MM.1S (cell line): ENCODE measurements at regions not wholly inside any gene's neighbourhood (a gene's known extent, or its start where the extent isn't known, plus 50 kb on each side); places are given as distances from the start of the nearest gene placed in this dataset.

Source experiments
- DNase-seq: peaks from one replicate; pipeline ENCODE4 v3.0.0-alpha.2; 2015
- H2AFZ ChIP-seq: fragments of 300-600 bp; sonication (generic); 2 replicates; pipeline ENCODE4 v1.6.0; 2016; ENCODE audit warnings: antibody characterized with exemption, low read length
- H3F3A ChIP-seq: fragments of 300-600 bp; sonication (generic); 2 replicates; pipeline ENCODE4 v1.6.1; 2016; ENCODE audit warnings: mild to moderate bottlenecking, antibody characterized with exemption, low read length, moderate library complexity, mixed read lengths; ENCODE audit not compliant: insufficient read depth
- H3K27ac ChIP-seq: fragments of 300-600 bp; sonication (generic); 2 replicates; pipeline ENCODE4 v1.5.1; 2016; ENCODE audit warnings: mild to moderate bottlenecking, low read length
- H3K27me3 ChIP-seq: fragments of 300-600 bp; sonication (generic); replicated peaks from 2 replicates; pipeline ENCODE4 v1.6.0; 2016; ENCODE audit warnings: low read length; ENCODE audit not compliant: insufficient read depth
- H3K36me3 ChIP-seq: fragments of 300-600 bp; sonication (generic); replicated peaks from 2 replicates; pipeline ENCODE4 v1.6.1; 2016; ENCODE audit warnings: mild to moderate bottlenecking, low read length, mixed read lengths; ENCODE audit not compliant: insufficient read depth
- H3K4me1 ChIP-seq: fragments of 300-600 bp; sonication (generic); 2 replicates; pipeline ENCODE4 v1.6.1; 2016; ENCODE audit warnings: low read length, mixed read lengths
- H3K4me2 ChIP-seq: fragments of 300-600 bp; sonication (generic); 2 replicates; pipeline ENCODE4 v1.6.0; 2016; ENCODE audit warnings: low read depth, low read length
- H3K4me3 ChIP-seq: fragments of 300-600 bp; sonication (generic); 2 replicates; pipeline ENCODE4 v1.5.1; 2016; ENCODE audit warnings: low read length, mixed read lengths
- H3K79me2 ChIP-seq: fragments of 300-600 bp; sonication (generic); 2 replicates; pipeline ENCODE4 v1.6.1; 2016; ENCODE audit warnings: mixed run types, low read length, mixed read lengths
- H3K9ac ChIP-seq: fragments of 300-600 bp; sonication (generic); 2 replicates; pipeline ENCODE4 v1.6.1; 2016; ENCODE audit warnings: low read length, mixed read lengths
- H3K9me2 ChIP-seq: fragments of 300-600 bp; sonication (generic); replicated peaks from 2 replicates; pipeline ENCODE4 v1.6.1; 2016; ENCODE audit warnings: mild to moderate bottlenecking, low read length, mixed read lengths; ENCODE audit not compliant: insufficient read depth
- H3K9me3 ChIP-seq: fragments of 300-600 bp; sonication (generic); replicated peaks from 2 replicates; pipeline ENCODE4 v1.6.1; 2016; ENCODE audit warnings: mild to moderate bottlenecking, low read length, mixed read lengths; ENCODE audit not compliant: insufficient read depth
- H4K20me1 ChIP-seq: fragments of 300-600 bp; sonication (generic); 2 replicates; pipeline ENCODE4 v1.6.1; 2016; ENCODE audit warnings: mild to moderate bottlenecking, low read length, moderate library complexity, mixed read lengths; ENCODE audit not compliant: insufficient read depth
- EZH2 ChIP-seq: fragments of 300-600 bp; sonication (generic); optimal IDR thresholded peaks from 2 replicates; pipeline ENCODE3; 2017; ENCODE audit warnings: low read depth, mild to moderate bottlenecking, antibody characterized with exemption, low read length, mixed read lengths
- EZH2phosphoT487 ChIP-seq: fragments of 300-600 bp; sonication (generic); IDR thresholded peaks from 2 replicates; pipeline ENCODE4 v1.6.1; 2018; ENCODE audit warnings: antibody characterized with exemption, low read length
- TF ChIP-seq, protein P1 (sequence below): fragments of 300-600 bp; sonication (generic); IDR thresholded peaks from 2 replicates; pipeline ENCODE4 v1.5.1; 2016; ENCODE audit warnings: antibody characterized with exemption, low read length, mixed read lengths

- Histone ChIP-seq H3K79me2 (no peaks in the 10 kb centered on the region), H3K9me2 (no peaks in the 10 kb centered on the region), H3K9me3 (no peaks in the 10 kb centered on the region), H3F3A (no peaks in the 10 kb centered on the region), H3K9ac (no peak overlapping the region), H2AFZ (no peak overlapping the region), H3K27ac (no peak overlapping the region), H3K4me3 (no peak overlapping the region), H4K20me1 (no peaks in the 10 kb centered on the region), H3K36me3 (no peaks in the 10 kb centered on the region), H3K4me2 (no peak overlapping the region), H3K27me3 (no peaks in the 10 kb centered on the region), H3K4me1 (no peaks in the 10 kb centered on the region)
- TF ChIP-seq EZH2: no peak
- TF ChIP-seq, protein P1, sequence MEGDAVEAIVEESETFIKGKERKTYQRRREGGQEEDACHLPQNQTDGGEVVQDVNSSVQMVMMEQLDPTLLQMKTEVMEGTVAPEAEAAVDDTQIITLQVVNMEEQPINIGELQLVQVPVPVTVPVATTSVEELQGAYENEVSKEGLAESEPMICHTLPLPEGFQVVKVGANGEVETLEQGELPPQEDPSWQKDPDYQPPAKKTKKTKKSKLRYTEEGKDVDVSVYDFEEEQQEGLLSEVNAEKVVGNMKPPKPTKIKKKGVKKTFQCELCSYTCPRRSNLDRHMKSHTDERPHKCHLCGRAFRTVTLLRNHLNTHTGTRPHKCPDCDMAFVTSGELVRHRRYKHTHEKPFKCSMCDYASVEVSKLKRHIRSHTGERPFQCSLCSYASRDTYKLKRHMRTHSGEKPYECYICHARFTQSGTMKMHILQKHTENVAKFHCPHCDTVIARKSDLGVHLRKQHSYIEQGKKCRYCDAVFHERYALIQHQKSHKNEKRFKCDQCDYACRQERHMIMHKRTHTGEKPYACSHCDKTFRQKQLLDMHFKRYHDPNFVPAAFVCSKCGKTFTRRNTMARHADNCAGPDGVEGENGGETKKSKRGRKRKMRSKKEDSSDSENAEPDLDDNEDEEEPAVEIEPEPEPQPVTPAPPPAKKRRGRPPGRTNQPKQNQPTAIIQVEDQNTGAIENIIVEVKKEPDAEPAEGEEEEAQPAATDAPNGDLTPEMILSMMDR: no peak
- no peak for TF ChIP-seq EZH2phosphoT487
- DNase-seq: no peak
These were observed 523.4 kb downstream of the FSCB start for GRCh38 chr14:43983721-43984120.

DNA sequence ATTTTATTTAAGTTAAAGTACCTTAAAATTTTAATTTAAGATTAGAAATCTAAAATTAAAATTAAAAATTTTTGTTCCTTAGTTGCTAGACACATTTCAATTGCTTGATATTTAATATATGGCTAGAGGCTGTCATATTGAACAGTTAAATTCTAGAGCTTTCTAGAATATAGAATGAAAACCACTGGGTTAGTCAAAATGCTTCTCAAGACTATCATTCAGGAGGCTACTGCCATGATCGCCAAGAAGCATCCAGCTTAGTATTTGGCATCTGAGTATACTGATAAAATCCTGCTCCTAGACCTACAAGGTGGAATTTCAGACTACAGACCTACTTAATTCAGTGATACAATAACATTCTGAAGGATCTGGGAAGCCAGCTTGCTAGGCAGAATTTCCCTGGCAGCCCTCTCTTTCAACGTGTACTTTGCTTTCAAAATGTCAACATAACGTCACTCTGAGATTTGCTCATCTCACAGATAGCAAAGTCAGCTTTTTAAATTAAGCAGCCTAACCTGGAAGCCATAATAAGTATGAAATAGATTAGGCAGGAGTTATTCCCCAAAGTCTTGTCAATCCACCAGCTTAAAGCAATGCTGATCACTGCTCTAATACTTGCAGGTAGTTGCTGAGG lies 525.8 kb downstream of the FSCB start:
- no peaks in the 10 kb centered on the region for H3K9me2 ChIP-seq
- no peaks in the 10 kb centered on the region for H3K79me2 ChIP-seq
- no peaks in the 10 kb centered on the region for H3K4me1 ChIP-seq
- H3K27me3 ChIP-seq: no peaks in the 10 kb centered on the region
- no peak for DNase-seq
- no peaks in the 10 kb centered on the region for H3K36me3 ChIP-seq
- no peaks in the 10 kb centered on the region for H3F3A ChIP-seq
- H3K9me3 ChIP-seq: no peaks in the 10 kb centered on the region
- H2AFZ ChIP-seq: no peak overlapping the region
- H3K9ac ChIP-seq: no peak overlapping the region
- no peak overlapping the region for H3K27ac ChIP-seq
- H3K4me3 ChIP-seq: no peak overlapping the region
- H3K4me2 ChIP-seq: no peak overlapping the region
- no peaks in the 10 kb centered on the region for H4K20me1 ChIP-seq
- TF ChIP-seq EZH2phosphoT487 (no peak), EZH2 (no peak)
- TF ChIP-seq, protein P1: no peak

DNA sequence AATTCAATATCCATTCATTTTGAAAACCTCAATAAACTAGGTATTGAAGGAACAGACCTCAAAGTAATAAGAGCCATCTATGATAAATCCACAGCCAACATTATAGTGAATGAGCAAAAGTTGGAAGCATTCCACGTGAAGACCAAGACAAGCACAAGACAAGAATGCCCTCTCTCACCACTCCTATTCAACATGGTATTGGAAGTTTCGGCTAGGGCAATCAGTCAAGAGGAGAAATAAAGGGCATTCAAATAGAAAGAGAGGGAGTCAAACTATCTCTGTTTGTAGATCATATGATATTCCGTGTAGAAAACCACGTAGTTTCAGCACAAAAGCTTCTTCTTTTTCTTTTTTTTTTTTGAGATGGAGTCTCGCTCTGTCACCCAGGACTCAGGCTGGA lies 550.3 kb downstream of the FSCB start:
- Histone ChIP-seq H3K4me2 (no peak overlapping the region), H3K36me3 (no peaks in the 10 kb centered on the region), H3K27ac (no peak overlapping the region), H3K4me1 (no peaks in the 10 kb centered on the region), H3F3A (no peaks in the 10 kb centered on the region), H3K9ac (no peak overlapping the region), H3K79me2 (no peaks in the 10 kb centered on the region), H3K9me3 (no peaks in the 10 kb centered on the region), H3K4me3 (no peak overlapping the region), H2AFZ (no peak overlapping the region), H3K27me3 (no peaks in the 10 kb centered on the region), H4K20me1 (no peaks in the 10 kb centered on the region), H3K9me2 (no peaks in the 10 kb centered on the region)
- TF ChIP-seq, protein P1: no peak
- TF ChIP-seq EZH2 (no peak), EZH2phosphoT487 (no peak)
- DNase-seq: no peak
